Mucosa of descending colon (tissue), 3 donors: ENCODE measurements at regions not wholly inside any gene's neighbourhood (a gene's known extent, or its start where the extent isn't known, plus 50 kb on each side); places are given as distances from the start of the nearest gene placed in this dataset.

ENCODE experiments used
- ATAC-seq: fragments of 200-7000 bp; cut with Tn5 transposase; one replicate; pipeline ENCODE4 v1.9.1; 2020; ENCODE audit warnings: mild to moderate bottlenecking, moderate library complexity
- DNase-seq, 3 donors: peaks; one replicate each; pipeline ENCODE4 v3.0.0-alpha.2; 2020
- H3K36me3 ChIP-seq: fragments of 200-600 bp; one replicate; pipeline ENCODE4 v1.8.0; 2021; ENCODE audit warnings: low read depth, mild to moderate bottlenecking
- H3K4me1 ChIP-seq: fragments of 200-600 bp; one replicate; pipeline ENCODE4 v1.8.0; 2021; ENCODE audit warnings: low read depth, mild to moderate bottlenecking
- H3K4me3 ChIP-seq: fragments of 200-600 bp; one replicate; pipeline ENCODE4 v1.8.0; 2021; ENCODE audit warnings: mild to moderate bottlenecking
- H3K9me3 ChIP-seq: fragments of 200-600 bp; one replicate; pipeline ENCODE4 v1.8.0; 2021; ENCODE audit warnings: mild to moderate bottlenecking
- CTCF ChIP-seq: fragments of 200-600 bp; IDR thresholded peaks from one replicate; pipeline ENCODE4 v1.8.0; 2022; ENCODE audit warnings: antibody characterized with exemption, mild to moderate bottlenecking
- intact Hi-C, 2 donors: fragments of 100-400 bp; cut with DNase I in 1 of 2; cut with micrococcal nuclease in 1 of 2; formaldehyde crosslinking; loops; one replicate each; pipeline versions ENCODE4 v1.11.0 to v1.11.1; 2022; cut with DNase I, micrococcal nuclease
- donor health status: DM: no; HTN: no; CAD: no; lungs with moderate emphysema.
- donor health status: DM: no; HTN: no; CAD: no.
- donor health status: DM: no; HTN: yes; CAD: no.

- DNase-seq (no peak), ATAC-seq (no peak)
- H3K36me3 ChIP-seq: no peaks in the 10 kb centered on the region
- H3K9me3 ChIP-seq: no peaks in the 10 kb centered on the region
- TF ChIP-seq CTCF: no peak
- intact Hi-C loops: no loop called here
- H3K4me3 ChIP-seq: no peak overlapping the region
- no peaks in the 10 kb centered on the region for H3K4me1 ChIP-seq
Measured at GRCh38 chr12:115760231-115760630, 517.3 kb downstream of the MED13L start.

- ATAC-seq (no peak), DNase-seq (no peak)
- intact Hi-C loops: no loop called here
- no peak overlapping the region for H3K4me3 ChIP-seq
- no peaks in the 10 kb centered on the region for H3K9me3 ChIP-seq
- no peaks in the 10 kb centered on the region for H3K36me3 ChIP-seq
- TF ChIP-seq CTCF: no peak
- no peaks in the 10 kb centered on the region for H3K4me1 ChIP-seq
Measured at GRCh38 chr12:115758877-115759620, 518.4 kb downstream of the MED13L start.

GRCh38 chr12:115758183-115758582 is 519.3 kb downstream of the MED13L start:
- no peak for ATAC-seq
- H3K4me3 ChIP-seq: no peak overlapping the region
- no peaks in the 10 kb centered on the region for H3K4me1 ChIP-seq
- H3K36me3 ChIP-seq: no peaks in the 10 kb centered on the region
- no peak for DNase-seq
- intact Hi-C loops: no loop called here
- TF ChIP-seq CTCF: no peak
- no peaks in the 10 kb centered on the region for H3K9me3 ChIP-seq

GRCh38 chr12:115756804-115757203 is 520.7 kb downstream of the MED13L start:
- no peak for TF ChIP-seq CTCF
- Histone ChIP-seq H3K4me1 (no peaks in the 10 kb centered on the region), H3K4me3 (no peak overlapping the region), H3K36me3 (no peaks in the 10 kb centered on the region), H3K9me3 (no peaks in the 10 kb centered on the region)
- intact Hi-C loops: no loop called here
- DNase-seq (no peak), ATAC-seq (no peak)

GRCh38 chr12:115756271-115756670 is 521.2 kb downstream of the MED13L start:
- no peaks in the 10 kb centered on the region for H3K36me3 ChIP-seq
- ATAC-seq (no peak), DNase-seq (no peak)
- intact Hi-C loops: no loop called here
- no peaks in the 10 kb centered on the region for H3K9me3 ChIP-seq
- no peak for TF ChIP-seq CTCF
- H3K4me3 ChIP-seq: no peak overlapping the region
- H3K4me1 ChIP-seq: no peaks in the 10 kb centered on the region

- TF ChIP-seq CTCF: no peak
- H3K9me3 ChIP-seq: no peaks in the 10 kb centered on the region
- H3K36me3 ChIP-seq: no peaks in the 10 kb centered on the region
- intact Hi-C loops: no loop called here
- no peak overlapping the region for H3K4me3 ChIP-seq
- ATAC-seq (no peak), DNase-seq (no peak)
- H3K4me1 ChIP-seq: no peaks in the 10 kb centered on the region
Measured at GRCh38 chr12:115755725-115756085, 521.8 kb downstream of the MED13L start.
